A673 (cell line): ENCODE measurements at regions not wholly inside any gene's neighbourhood (a gene's known extent, or its start where the extent isn't known, plus 50 kb on each side); places are given as distances from the start of the nearest gene placed in this dataset.

Experiments used
- CTCF ChIP-seq: fragments of 300-800, 200-600 bp; sonication (generic); conservative IDR thresholded peaks from 2 replicates; pipeline ENCODE4 v1.5.1; 2017; ENCODE audit warnings: low read depth, mild to moderate bottlenecking, antibody characterized with exemption, low read length, moderate library complexity, mixed read lengths
- EZH2 ChIP-seq: fragments of 200-600 bp; sonication (generic); IDR thresholded peaks from 2 replicates; pipeline ENCODE4 v1.6.1; 2017; ENCODE audit warnings: borderline replicate concordance, low read depth, mild to moderate bottlenecking, mixed read lengths, antibody characterized with exemption, low read length; ENCODE audit not compliant: poor library complexity, severe bottlenecking

- TF ChIP-seq CTCF = no peak
- no peak for TF ChIP-seq EZH2
Observed at GRCh38 chr2:181371195-181371594, 86.0 kb upstream of the ITGA4 start.
